NCI-H2171 (cell line): ENCODE measurements at regions not wholly inside any gene's neighbourhood (a gene's known extent, or its start where the extent isn't known, plus 50 kb on each side); places are given as distances from the start of the nearest gene placed in this dataset.
A peak's percentile ranks its signal among the peaks of the same experiment; 100 is the strongest.
"Not testable (repeated sequence)": the region's sequence is repeated elsewhere in the genome, so short reads cannot be mapped to it uniquely, and the experiment has no call there.

ENCODE experiments used
- DNase-seq: peaks from one replicate; lab custom pipeline; 2025; lab: John Stamatoyannopoulos, UW

DNA sequence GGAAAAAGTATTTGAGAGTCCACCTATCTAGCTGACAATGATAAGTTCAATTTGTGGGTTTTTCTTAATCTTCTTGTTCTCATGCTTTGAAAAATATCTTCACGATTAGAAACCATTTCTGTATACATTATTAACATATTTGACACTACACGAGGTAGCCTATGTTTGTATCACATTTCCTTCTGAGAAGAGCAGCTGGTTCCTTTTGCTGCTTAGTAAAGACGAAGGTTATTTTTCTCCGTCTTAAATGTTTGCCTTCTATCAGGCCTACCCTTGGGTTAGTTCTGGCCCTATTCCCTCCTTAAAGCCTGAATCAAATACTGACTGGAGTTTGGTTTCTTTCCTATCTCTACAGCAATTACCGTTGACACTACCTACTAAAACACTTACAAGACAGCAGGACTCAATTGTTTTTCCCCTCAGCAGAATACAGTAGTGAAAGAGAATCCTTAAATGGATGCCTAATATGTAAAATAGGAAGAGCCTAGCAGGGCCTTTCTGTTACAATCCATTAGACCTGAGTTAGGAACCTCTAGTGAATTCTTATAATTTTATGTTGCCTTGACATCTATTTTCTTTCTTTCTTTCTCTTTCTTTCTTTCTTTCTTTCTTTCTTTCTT is 790.4 kb downstream of the EPHA4 start:
- no peak for DNase-seq

DNA sequence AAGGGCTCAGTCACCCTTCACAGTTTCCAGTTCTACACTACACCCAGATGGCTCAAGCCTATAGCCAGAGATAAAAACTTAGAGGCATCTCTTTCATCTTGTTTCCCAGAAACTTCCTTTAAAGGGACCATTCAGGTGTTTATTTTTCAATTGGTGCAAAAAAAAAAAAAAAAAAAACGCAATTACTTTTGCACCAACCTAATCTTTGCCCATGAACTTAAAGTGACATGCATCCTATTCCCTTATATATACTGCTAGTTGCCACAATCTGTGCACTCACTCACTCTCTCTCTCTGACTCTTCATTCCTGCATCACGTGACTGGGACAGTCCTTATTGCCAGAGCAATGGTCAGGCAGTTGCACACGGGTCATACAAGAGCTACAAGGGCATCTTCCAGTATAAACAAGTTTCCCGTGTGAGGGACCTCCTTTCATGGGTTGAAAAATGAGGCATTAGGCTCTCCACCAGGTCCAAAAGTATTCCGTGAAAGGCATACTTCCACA is 789.4 kb downstream of the EPHA4 start:
- DNase-seq = no peak

DNA sequence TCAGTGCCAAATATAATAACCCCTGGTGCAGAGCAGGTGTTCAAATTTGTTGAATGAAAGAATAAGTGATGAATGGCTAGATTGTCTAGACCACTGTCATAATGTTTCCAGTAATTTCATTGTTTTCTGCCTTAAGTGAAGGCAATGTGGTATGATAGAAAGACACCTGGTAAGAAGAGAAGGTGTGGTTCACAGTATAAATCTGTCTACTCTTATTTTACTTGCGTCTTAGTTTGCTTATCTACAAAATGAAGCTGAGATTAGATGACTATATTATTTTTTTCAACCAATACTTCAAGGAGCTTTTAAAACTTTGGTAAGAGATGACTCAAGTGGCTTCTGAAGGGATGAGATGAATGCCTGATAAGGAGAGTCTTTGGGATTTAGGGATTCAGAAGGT is 788.4 kb downstream of the EPHA4 start:
- DNase-seq = no peak

DNA sequence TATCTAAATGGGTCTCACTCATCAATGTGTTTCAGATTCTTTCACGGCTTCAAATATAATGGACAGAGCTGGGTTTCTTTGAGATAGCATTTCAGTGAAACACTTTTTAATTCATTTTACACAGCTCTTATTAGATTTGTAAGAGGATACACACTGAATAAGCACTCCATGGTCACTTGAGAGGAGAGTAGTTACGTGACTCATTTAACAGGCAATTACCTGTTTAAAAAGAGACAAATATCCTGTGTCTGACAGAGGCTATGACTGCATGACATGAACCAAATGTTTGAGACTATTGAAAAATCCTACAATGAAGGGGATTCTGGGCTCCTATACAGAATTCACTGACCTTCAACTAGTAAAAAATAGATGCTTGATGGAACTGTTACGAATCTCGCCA is 786.9 kb downstream of the EPHA4 start:
- DNase-seq = no peak

GRCh38 chr2:220786216-220786615 is 785.9 kb downstream of the EPHA4 start:
- DNase-seq = no peak

DNA sequence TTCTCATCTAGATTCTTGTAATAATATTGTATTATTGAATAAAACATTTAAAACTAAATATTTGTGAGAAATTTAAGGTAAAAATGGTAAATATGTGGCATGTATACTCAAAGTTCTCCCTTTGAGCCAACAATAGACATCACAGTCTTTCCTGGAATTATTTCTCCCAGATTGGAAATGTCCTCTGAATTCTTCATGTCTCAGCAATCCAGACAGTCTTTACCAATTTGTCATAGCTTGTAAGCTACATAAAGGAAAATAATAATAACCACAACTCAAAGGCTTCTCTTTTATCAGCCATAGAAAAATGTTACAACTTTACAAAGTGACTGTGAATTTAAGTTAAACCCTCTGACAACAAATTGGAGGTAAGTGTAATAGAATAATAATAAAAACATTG is 784.9 kb downstream of the EPHA4 start:
- no peak for DNase-seq

- DNase-seq = no peak
Measured at GRCh38 chr2:220789961-220790360, 782.1 kb downstream of the EPHA4 start.

DNA sequence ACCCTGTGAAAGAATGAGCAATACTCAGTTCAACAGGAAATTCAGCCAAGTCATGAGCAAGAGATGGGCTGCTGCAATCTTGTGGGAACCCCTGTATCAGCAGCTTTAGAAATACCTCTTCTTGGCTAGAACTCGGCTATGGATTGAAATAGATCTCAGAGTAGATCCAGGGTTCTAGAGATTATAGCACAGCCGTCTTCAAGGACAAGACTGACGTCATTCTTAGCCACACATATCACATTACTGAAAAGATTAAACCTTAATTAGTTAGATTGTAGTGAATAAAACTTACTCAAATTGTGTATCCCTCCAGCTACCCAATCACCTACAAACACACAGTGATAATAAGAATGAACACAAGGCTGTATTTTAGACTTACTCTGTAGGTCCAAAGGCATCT is 776.4 kb downstream of the EPHA4 start:
- DNase-seq = no peak

DNA sequence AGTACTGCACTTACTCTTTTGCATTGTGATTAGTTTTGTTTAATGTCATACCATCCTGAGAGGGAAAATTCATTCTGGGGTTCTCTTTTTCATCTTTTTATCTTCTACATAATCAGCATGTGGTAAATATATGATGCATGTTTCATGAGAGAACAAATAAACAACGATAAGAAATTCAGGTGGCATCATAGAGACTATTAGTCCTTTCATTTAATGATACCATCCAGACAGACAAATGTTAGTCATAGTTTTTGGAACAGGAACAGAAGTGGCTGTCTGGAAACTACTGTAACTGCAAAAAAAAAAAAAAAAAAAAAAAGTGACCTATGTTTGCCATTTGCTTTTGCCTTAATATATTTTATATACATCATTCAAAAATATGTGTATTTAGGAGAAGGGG is 761.0 kb downstream of the EPHA4 start:
- no peak for DNase-seq

DNA sequence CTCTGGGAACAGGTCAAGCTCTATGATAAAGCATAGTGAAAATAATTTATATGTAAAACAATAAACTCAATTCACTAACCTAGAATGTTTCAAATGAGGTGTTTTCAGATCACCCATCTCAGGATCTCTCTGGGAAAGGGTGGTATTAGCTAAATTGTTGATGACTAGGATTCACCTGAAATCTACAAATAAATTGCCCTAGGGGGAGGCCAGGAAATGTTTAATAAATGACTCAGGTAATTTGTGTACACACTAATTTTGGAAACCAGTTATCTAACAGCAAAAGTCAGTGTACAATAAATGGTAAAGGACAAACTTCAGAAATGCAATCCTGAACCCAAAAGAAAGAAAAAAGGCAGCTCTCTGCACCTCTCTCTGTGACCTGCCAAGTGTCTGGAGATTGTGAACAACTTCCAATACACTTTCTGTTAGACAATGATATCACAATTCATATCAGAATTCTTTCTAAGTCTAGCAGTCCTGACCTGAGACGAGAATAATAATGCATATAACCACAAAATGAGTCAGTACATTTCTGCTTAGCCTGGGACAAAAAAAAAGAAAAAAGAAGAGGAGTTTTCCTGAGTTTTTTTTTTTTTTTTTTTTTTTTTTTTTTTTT is 760.0 kb downstream of the EPHA4 start:
- no peak for DNase-seq

- DNase-seq = no peak
Measured at GRCh38 chr2:220814441-220814840, 757.7 kb downstream of the EPHA4 start.

GRCh38 chr2:220815698-220816097 is 756.4 kb downstream of the EPHA4 start:
- DNase-seq = no peak

DNA sequence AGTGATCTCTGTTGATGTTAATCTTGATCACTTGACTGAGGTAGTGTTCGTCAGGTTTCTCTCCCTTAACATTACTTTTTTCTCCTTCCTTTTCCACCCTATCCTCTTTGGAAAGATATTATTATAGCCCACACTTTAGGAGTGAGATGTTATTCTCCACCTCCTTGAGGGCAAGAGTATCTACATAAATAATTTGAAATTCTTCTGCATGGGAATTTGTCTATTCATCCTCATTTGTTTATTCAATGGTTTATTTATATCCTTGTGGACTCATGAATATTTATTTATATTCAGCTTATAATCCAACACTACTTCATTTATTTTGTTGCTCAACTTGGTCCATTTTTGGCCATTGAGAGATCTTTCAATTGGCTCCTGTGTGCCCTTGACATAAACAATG is 750.4 kb downstream of the EPHA4 start:
- no peak for DNase-seq

DNA sequence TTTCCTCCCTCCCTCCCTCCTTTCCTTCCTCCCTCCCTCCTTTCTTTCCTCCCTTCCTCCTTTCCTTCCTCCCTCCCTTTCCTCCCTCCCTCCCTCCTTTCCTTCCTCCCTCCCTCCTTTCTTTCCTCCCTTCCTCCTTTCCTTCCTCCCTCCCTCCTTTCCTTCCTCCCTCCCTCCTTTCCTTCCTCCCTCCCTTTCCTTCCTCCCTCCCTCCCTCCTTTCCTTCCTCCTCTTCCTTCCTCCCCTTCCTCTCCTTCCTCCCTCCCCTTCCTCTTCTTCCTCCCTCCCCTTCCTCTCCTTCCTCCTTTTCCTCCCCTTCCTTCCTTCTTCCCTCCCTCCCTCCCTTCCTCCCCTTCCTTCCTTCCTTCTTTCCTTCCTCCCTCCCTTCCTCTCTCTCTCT is 748.5 kb downstream of the EPHA4 start:
- DNase-seq = not testable (repeated sequence)

GRCh38 chr2:220833446-220833845 is 738.7 kb downstream of the EPHA4 start:
- peak; percentile 2 for DNase-seq

- no peak for DNase-seq
Measured at GRCh38 chr2:220835583-220835982, 736.5 kb downstream of the EPHA4 start.

GRCh38 chr2:220837226-220837625 is 734.9 kb downstream of the EPHA4 start:
- no peak for DNase-seq

GRCh38 chr2:220842901-220843665 is 729.0 kb downstream of the EPHA4 start:
- no peak for DNase-seq

GRCh38 chr2:220845766-220846273 is 726.3 kb downstream of the EPHA4 start:
- no peak for DNase-seq

- DNase-seq = peak; percentile 9
Measured at GRCh38 chr2:220847006-220847405, 725.1 kb downstream of the EPHA4 start.

DNA sequence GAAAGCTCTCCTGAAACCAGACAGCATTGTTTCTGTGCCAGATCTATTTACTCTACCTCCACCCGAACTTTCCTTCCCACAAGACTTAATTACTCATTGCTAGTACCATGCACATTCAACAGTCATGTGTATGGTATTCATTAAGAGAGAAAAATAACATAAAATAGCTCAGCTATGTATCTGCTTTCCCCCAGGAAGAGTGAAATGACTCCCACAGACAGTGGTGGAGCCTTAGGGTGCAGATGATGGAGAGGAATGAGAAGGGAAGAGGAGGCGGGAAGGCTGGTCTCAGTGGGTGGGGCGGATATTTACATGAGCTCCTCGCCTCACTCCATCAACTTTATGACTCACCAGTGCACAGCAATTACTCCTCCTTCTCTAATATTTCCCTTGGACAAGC is 724.5 kb downstream of the EPHA4 start:
- no peak for DNase-seq

GRCh38 chr2:220849433-220849832 is 722.7 kb downstream of the EPHA4 start:
- no peak for DNase-seq

- DNase-seq = no peak
Measured at GRCh38 chr2:220850116-220850515, 722.0 kb downstream of the EPHA4 start.
